ENCODE measurements at regions not wholly inside any gene's neighbourhood (a gene's known extent, or its start where the extent isn't known, plus 50 kb on each side); places are given as distances from the start of the nearest gene placed in this dataset.

- no peak overlapping the region for H3K27ac ChIP-seq
- 46 to 57% (median 47%) methylated on average over 2 of the region's 2 CpGs for WGBS, 3 donors
- intact Hi-C loops (cut with DNase I): no loop called here
- DNase-seq: no peak
- no peaks in the 10 kb centered on the region for H3K9me3 ChIP-seq
- no peaks in the 10 kb centered on the region for H3K36me3 ChIP-seq
- TF ChIP-seq POLR2A (IDR thresholded peaks at IDR 0.05) (no peak), EP300 (IDR thresholded peaks at IDR 0.05) (no peak), CTCF (IDR thresholded peaks at IDR 0.05) (no peak)
- no peak overlapping the region for H3K4me3 ChIP-seq
- H3K27me3 ChIP-seq: no peaks in the 10 kb centered on the region
- no peaks in the 10 kb centered on the region for H3K4me1 ChIP-seq (ENCODE audit: insufficient read depth)
Measured at GRCh38 chr5:163357636-163358035, 79.8 kb upstream of the CCNG1 start.

- DNase-seq: no peak
- Histone ChIP-seq H3K9me3 (no peaks in the 10 kb centered on the region), H3K36me3 (no peaks in the 10 kb centered on the region), H3K4me3 (no peak overlapping the region), H3K27me3 (no peaks in the 10 kb centered on the region), H3K4me1 (ENCODE audit: insufficient read depth) (no peaks in the 10 kb centered on the region), H3K27ac (no peak overlapping the region)
- intact Hi-C loops (cut with DNase I): no loop called here
- WGBS, 3 donors: 77 to 83% (median 78%) methylated on average over 3 of the region's 3 CpGs
- TF ChIP-seq POLR2A (IDR thresholded peaks at IDR 0.05) (no peak), CTCF (IDR thresholded peaks at IDR 0.05) (no peak), EP300 (IDR thresholded peaks at IDR 0.05) (no peak)
Measured at GRCh38 chr5:163360656-163361055, 76.7 kb upstream of the CCNG1 start.

DNA sequence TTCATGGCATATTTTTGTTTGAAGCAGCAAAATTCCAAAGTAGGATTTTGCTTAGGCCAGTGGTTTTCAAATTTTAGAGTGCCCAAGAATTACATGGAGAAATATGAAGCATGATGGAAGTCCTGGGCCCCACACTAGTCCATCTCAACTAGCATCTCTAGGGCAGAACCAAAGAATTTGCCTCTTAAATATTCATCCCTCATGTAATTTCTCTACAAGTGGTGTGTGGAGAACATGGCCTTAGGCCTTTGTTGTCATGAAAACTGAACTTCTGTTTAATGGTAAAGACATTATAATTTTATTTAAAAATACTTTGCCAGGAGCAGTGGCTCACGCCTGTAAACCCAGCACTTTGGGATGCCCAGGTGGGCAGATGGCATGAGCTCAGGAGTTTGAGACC is 75.9 kb upstream of the CCNG1 start:
- no peaks in the 10 kb centered on the region for H3K27me3 ChIP-seq
- H3K4me1 ChIP-seq (ENCODE audit: insufficient read depth): no peaks in the 10 kb centered on the region
- intact Hi-C loops (cut with DNase I): no loop called here
- DNase-seq: no peak
- WGBS, 3 donors: 92 to 100% (median 97%) methylated on average over 1 of the region's 1 CpG
- no peaks in the 10 kb centered on the region for H3K9me3 ChIP-seq
- no peak overlapping the region for H3K4me3 ChIP-seq
- no peak overlapping the region for H3K27ac ChIP-seq
- no peak for TF ChIP-seq CTCF (IDR thresholded peaks at IDR 0.05)
- TF ChIP-seq POLR2A (IDR thresholded peaks at IDR 0.05): no peak
- TF ChIP-seq EP300 (IDR thresholded peaks at IDR 0.05): no peak
- no peaks in the 10 kb centered on the region for H3K36me3 ChIP-seq

- WGBS, 3 donors: 48 to 59% (median 57%) methylated on average over 2 of the region's 2 CpGs
- H3K36me3 ChIP-seq: no peaks in the 10 kb centered on the region
- H3K9me3 ChIP-seq: no peaks in the 10 kb centered on the region
- no peak for DNase-seq
- no peaks in the 10 kb centered on the region for H3K27me3 ChIP-seq
- intact Hi-C loops (cut with DNase I): no loop called here
- no peak overlapping the region for H3K27ac ChIP-seq
- H3K4me3 ChIP-seq: no peak overlapping the region
- H3K4me1 ChIP-seq (ENCODE audit: insufficient read depth): no peaks in the 10 kb centered on the region
- TF ChIP-seq EP300 (IDR thresholded peaks at IDR 0.05): no peak
- no peak for TF ChIP-seq CTCF (IDR thresholded peaks at IDR 0.05)
- no peak for TF ChIP-seq POLR2A (IDR thresholded peaks at IDR 0.05)
Measured at GRCh38 chr5:163362840-163363371, 74.5 kb upstream of the CCNG1 start.

Data from ovary (tissue), 7 donors.